Iris pigment epithelial cell (primary cell): ENCODE measurements at regions not wholly inside any gene's neighbourhood (a gene's known extent, or its start where the extent isn't known, plus 50 kb on each side); places are given as distances from the start of the nearest gene placed in this dataset.
"Not testable (repeated sequence)": the region's sequence is repeated elsewhere in the genome, so short reads cannot be mapped to it uniquely, and the experiment has no call there.

Source experiments
- DNase-seq: peaks from one replicate; pipeline ENCODE4 v3.0.0-alpha.2; 2011; ENCODE audit warnings: low read depth

DNA sequence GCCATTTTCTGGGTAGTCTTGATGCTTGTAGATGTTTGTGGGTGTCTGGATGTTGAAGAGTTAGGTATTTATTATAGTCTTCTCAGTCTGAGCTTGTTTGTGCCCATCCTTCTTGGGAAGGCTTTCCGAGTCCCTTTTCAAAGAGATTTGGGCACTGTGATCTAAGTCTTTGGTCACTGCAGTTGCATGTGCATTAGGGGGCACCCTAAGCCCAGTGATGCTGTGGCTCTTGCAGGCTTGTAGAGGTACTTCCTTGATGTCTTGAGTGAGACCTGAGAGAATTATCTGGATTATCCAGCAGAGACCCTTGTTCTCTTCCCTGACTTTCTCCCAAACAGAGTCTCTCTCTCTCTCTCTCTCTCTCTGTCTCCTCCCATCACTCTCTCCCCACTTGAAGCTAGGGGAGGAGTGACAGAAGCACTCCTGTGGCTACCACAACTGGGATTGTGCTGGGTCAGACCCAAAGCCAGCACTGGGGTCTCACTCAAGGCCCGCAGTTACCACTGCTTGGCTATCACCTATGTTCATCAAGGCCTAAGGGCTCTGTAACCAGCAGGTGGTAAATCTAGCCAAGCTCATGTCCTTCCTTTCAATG lies 68.5 kb downstream of the TMCO5A start:
- peak; percentile 87 for DNase-seq

DNA sequence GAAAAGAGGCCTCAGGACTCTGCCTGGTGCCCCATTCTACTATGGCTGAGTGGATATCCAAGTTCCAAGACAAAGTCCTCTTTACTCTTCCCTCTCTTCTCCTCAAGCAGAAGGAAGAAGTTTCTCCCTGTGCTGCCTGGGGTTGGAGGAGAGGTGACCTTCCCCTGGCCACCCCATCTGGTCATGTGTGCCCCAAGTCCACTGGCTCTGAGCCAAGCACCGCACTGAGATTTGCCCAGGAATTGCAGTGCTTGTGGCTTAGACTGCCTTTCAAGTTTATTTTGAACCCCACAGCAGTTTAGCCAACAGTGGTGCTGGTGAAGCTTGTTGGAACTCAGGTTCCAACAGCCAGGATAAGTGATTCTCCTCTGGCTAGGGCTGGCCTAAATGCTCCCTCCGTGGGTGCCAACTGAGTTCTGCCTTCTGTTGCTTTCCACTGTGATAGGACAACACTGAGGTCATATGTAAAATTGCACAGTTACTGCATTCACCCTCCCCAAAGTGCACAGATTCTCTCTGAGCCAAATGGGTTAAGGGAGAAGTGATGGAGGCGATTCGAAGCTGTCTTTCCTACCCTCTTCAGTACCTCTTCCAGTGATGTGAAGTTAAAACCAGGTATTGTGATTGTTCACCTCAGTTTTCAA lies 69.9 kb downstream of the TMCO5A start:
- DNase-seq: no peak

DNA sequence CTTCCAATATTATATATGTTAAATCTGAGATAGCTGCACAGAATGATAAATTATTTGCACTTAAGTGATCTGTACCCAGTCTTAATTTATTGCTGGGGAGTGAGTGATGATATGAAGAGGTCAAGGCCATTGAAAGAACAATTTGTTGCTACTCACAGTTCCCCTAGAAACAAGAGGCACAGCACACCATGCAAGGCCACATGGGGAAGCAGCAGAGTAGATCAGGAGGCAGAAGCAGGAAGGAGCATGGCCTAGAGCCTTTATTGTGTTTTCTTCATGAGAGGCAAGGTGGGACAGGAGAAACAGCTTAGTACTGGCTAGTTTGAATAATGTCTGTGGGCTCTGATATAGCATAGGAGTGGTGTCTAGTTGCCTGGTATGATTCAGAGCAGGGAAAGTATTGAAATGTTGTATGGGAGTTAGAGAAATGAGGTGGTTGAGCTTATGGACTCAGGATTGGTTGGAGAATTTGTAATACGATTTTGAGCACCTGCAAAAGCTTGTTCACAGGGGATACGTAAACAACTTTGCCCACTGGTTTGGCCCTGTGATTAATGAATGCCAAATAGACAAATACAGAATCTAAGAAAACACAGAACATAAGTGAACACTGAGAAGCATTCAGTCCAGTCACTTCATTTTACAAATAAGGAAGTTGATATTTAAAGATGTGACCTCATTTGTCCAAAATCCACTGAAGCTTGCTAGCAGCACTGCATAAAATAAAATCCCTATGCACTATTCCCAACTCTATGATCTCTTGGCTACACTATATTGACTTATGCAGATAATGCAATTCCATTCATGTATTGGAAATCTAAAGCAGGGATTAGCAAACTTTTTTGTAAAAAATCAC lies 71.7 kb downstream of the TMCO5A start:
- peak; percentile 26 for DNase-seq

DNA sequence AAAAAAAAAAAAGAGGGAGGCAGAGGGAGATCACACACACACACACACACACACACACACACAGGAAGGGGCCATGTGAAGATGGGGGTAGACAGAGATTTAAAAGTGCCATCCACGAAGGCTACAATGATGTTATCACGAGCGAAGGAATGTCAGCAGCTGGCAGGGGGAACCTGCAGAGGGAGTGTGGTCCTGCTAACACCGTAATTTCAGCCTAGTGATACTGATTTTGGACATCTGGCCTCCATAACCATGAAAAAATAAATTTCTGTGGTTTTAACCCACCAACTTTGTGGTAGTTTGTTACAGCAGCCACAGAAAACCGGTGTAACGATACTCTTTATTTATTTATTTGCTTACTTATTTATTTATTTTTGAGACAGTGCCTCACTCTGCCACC lies 76.0 kb downstream of the TMCO5A start:
- DNase-seq: no peak

DNA sequence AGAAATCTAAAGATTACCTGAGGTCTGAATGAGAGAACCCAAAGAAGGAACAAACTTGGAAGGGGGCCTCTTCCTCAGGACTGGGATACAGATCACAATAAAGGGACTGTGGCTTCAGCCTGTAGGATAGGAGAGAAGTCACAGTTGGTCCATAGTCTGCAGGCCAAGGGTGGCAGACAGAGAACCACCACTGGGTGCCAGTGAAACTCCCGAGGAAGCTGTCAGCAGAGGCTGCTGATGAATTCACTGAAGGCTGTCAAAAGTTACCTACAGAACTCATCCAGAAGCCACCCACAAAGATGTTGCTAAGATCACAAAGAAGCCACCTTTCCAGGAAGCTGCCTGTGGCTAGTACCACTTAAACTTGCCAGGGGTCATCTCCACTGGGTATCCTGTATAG lies 78.5 kb downstream of the TMCO5A start:
- no peak for DNase-seq

DNA sequence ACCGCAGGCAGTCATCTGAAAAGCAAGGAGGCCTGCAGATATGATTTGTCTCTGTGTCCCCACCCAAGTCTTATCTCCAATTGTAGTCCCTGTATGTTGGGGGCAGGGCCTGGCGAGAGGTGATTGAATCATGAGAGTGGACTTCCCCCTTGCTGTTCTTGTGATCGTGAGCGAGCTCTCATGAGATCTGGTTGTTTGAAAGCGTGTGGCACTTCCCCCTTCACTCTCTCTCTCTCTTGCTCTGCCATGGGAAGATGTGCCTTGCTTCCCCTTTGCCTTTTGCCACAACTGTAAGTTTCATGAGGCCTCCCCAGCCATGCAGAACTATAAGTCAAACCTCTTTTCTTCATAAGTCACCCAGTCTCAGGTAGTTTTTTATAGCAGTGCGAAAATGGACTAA lies 83.3 kb downstream of the TMCO5A start:
- no peak for DNase-seq

DNA sequence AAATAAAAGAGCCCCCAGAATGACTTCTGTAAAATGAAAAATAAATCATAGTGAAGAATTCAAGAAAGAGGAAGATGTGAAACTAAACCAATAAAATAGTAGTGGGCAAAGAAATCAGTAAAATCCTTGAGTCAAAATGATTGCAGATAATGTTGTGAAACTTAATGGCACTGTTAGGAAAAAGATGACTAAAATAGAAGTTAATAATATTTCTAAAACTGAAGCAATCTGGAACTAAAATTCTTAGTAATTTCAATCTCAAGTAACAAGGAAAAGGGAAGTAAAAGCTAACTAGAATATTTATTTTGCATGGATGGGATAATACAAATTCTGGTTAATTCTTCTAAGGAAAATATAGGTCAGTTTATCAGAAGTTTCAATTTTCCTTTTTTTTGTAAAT lies 84.6 kb downstream of the TMCO5A start:
- DNase-seq: no peak

DNA sequence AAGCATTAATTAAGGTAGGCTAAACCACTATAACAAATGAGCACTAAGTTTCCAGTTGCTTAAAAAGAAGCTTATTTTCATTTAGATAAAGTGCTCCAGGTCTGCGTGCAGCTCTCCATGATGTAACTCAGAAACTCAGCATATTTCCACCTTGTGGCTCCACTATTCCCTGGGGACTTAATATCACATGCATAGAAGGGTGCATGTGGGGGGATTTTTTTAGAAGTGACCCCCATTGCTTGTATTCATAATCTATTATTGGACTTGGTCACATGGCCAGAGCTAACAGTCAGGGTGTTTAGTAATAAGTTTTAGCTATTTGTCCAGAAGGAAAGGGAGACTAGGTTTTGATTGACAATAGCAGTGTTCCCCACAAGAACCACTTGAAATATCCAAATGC lies 86.8 kb downstream of the TMCO5A start:
- DNase-seq: no peak

DNA sequence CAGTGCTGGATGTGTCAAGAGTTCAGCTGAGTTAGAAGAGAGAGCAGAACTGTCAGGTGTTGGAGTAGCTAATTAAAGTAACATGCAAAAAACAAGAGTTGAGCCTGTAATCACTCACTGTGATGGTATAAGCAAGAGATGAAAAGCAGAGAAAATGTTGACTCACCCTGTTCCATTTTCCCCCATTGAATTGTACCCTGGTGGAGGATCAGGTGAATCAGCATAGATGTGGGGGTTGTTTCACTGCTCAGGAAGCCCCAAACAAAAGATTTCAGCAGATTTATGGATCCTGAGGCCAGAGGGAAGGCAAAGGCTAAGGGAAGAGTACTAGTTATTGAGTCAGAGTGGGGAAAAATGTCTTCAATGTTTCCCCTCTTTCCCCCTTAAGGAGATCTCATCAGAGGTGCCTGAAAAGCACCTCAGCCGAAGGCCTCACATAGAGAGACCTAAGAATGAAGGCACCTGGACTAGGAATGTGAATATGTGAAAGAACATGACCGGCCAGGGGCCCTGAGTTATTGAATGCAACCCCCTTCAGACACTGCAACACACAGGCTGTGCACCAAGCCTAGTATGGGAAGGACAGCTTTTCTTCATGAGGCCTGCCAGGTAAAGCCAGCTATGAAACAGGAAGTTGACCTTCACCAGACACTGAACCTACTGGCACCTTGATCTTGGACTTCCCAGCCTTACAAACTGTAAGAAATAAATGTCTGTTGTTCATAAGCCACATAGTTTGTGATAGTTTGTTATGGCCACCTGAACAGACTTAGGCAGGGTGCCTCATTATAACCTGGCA lies 90.1 kb downstream of the TMCO5A start:
- DNase-seq: no peak

DNA sequence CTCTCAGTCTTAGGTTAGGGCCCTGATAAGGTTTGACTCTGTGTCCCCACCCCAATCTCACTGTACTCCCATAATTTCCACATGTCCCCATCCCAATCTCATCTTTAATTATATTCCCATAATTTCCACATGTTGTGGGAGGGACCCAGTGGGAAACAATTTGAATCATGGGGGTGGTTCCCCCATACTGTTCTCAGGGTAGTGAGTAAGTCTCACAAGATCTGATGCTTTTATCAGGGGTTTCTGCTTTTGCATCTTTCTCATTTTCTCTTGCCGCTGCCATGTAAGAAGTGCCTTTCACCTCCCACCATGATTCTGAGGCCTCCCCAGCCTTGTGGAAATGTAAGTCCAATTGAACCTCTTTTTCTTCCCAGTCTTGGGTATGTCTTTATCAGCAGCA lies 91.2 kb downstream of the TMCO5A start:
- not testable (repeated sequence) for DNase-seq

DNA sequence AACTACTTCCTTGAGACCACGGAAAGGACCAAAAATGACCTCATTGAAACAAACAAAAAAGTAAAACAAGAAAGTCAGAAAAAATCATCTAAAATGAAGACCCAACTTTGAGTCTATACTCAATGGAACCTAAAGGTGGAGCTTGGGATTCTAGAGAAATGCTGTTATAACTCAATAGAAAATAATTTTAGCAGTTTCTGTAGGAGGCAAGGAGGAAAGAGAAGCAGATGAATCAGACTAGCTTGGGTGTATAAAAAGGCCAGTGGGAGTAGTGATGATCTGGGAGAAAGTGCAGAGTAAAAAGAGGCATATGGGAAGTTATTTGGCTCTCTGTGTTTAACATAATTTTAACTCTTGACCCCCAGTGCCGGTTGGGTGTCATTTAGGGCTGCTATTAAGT lies 94.4 kb downstream of the TMCO5A start:
- peak; percentile 54 for DNase-seq

DNA sequence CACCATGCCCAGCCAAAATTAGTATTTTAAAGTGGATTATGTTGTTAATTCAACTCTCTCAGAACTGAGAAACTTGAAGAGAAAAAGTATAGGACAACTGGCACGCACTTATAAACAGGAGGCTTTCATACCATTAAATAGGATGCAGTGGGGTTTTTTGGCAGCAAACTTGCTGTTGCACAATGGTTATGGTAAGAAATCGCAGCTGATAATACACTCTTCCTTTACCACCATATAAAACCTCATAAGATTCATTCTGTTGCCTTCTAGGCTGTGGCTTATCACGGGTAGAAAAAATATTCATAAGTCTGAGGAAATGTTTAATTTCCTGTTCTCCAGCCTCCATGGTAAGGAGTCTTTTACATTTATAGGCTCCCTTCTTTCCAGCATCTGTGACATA lies 95.3 kb downstream of the TMCO5A start:
- peak; percentile 92 for DNase-seq

DNA sequence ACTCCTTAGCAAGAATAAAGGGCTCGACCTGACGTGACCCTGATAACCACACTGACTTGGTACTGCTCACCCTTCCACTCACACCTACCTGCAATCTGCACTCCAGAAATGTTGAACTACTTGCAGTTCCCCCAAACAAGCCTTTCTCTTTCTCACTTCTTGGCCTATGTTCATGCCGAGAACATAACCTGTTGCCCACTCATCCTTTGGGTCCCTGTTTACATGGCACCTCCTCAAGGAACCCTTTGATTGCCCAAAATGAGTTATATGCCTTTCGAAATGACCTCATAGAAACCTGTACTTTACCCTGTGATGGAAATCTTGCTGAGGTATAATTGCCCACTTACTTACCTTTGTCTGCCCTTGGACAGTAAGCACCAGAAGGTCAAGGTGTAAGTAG lies 96.2 kb downstream of the TMCO5A start:
- DNase-seq: no peak

DNA sequence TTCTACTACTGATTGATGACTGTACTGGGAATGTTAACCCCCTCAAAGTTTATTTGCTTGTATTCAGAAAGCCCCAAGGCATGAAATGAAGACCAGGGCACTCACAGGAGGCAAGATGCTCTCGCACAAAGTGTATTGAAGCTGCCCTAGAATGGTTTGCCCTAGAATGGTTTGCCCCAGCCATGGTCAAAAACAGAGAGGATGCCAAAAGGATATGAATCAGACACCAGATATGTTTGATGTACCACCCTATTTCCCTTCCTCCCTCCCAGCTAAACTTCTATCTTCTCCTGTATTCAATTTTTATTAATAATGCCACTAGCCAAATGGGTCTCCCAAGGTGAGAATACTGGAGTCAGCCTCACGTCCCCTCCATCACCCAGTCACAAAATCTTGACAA lies 101.3 kb downstream of the TMCO5A start:
- DNase-seq: no peak

DNA sequence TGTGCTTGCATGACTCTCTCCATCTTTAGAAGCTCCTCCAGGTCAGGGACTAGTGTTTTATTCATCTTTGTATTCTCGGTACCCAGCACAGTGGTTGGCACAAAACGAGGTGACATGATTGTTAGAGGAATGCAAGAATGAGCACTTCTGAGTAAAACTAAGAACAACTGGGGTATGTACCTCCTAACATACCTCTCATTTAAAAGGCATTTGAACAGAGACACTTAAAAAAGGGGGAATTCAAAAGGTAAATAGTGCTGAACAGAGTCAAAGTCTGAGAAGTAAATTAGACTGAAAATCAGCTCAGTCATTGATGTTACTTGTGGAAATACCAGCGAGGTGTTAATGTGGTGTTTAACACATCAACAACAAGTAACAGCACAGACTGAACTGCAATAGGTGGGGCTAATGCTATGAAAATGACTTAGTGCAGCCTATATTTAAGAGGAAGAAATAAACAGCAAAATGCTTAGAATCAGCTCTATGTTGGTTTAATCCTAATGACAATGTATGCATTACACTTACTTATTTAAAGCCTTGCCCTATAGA lies 102.4 kb downstream of the TMCO5A start:
- DNase-seq: no peak

DNA sequence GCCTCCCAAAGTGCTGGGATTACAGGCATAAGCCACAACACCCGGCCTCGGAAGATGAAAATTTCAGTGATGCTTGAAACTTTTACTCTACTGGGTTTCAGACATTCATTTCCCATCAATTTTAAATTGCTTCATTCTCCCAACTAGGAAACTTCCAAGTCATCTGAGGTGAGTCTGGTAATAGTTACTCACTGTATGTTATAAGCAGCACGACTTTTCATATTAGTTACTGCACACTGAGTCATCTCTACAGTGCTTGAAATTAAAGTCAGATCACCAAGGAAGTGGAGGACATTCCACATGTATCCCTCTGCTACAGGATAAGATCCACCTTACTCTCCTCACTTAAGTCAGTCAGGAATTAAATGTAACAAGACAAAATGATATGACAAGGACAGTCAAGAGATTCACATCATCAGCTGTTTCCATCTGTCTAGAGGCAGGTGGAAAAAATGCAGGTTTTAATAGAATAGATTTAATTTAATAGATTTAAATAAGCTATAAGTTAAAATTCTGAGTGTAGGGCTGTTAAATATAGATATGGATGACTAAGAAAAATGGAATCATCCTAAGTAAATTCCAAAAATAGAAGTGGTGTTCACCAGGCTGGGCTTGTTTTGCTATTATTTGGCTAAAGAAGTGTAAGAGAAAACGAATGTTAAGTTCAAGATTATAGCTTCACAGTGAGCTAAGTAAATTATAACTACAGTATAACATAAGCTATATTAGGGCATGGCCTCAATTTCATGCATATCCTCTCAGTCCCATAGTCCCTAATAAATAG lies 104.4 kb downstream of the TMCO5A start:
- DNase-seq: peak; percentile 85

DNA sequence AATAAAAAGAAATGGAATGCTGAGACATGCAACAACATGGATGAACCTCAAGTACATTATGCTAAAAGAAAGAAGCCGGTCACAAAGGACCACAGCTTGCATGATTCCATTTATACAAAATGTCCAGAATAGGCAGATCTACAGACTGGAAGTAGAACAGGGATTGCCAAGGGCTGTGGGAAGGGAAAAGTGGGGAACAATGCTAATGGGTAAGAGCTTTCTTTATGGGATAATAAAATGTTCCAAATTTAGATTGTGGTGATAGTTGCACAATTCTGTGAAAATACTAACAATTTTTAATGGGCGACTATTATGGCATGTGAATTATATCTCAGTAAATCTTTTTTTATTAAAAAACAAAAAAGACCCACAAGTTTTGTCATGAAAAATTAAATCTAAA lies 106.2 kb downstream of the TMCO5A start:
- DNase-seq: no peak

DNA sequence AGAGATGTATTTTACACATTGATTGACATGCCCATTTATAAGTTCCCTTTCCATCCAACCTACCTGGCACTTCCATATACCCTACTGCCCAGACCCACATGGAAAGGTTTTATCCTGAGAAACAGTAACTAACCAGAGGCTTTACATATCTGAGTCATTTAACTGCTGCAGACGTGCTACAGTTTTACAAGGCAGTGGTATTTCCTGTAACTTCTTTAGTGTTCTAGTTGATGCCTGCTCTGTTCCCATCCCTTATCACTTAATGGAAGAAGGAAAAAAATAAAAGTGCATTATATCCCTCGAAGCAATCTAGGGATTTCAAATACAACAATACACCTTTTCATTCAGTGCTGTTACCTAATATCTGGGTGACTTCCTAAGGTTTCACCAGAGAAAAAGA lies 107.1 kb downstream of the TMCO5A start:
- peak; percentile 81 for DNase-seq

DNA sequence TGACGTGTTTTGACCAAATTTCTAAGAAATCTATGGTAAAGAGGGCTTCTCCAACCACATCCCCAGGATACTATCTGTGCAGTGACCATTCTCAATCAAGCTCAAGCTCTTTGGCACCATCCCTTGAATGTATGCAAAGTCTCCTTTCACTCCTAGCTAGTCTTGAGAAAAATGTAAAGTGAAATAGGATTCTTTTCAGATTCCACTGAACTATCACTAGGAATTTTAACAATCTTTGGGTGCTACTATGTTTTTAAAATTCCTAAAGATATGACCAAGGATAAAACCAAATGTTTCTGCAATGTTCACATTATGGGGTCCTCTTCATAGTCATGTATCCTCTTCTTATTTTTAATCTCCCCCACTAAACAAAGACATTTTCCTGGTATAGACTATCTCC lies 107.8 kb downstream of the TMCO5A start:
- DNase-seq: no peak

DNA sequence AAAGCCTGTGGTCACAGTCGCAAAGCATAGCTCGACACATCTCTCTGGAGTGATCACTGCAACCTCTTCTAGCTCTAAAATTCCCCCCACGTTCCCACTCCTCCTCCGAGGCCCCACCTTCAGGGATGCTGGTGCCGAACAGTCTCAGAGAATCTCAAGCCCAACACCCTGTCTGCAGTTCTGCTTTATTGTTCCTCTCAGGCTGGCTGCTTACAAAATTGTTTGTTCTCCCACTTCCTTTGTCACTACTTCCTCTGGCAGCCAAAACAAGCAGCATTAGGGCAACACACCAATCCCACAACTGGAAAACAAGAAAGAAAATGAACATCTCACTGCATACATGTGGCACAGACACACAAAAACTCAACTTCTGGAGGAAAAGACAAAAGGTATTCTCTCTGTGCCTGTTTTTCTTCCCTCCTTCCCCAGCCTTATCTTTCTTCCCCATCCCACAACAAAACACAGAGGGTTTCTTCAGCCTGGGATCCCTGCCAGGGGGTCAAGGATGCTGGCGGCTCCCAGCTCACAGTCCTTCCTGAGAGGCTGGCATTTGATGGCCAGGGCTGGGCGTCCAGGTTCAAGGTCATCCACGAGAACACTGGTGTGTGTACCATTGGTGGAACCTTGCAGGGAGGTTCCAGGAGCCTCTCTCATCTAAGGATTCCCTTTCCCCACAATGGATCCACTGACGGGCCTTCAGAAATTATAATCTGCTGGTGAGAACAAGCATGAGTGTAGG lies 108.4 kb downstream of the TMCO5A start:
- no peak for DNase-seq
